ENCODE measurements at regions not wholly inside any gene's neighbourhood (a gene's known extent, or its start where the extent isn't known, plus 50 kb on each side); places are given as distances from the start of the nearest gene placed in this dataset.
"Not testable (repeated sequence)": the region's sequence is repeated elsewhere in the genome, so short reads cannot be mapped to it uniquely, and the experiment has no call there.

DNA sequence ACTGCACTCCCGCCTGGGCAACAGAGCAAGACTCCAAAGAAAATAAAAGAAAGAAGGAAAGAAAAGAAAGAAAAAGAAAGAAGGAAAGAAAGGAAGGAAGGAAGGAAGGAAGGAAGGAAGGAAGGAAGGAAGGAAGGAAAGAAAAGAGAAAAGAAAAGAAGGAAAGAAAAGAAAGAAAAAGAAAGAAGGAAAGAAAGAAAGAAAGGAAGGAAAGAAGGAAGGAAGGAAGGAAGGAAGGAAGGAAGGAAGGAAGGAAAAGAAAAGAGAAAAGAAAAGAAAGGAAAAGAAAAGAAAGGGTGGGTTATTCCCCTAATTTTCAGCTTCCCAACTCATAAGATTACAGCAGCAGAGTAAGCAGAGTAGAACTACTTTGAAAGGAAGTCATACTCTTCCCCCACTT is 64.4 kb downstream of the TMEM200C start:
- DNase-seq (ENCODE audit: extremely low read depth, low read depth); H3K4me3 ChIP-seq (replicated peaks; ENCODE audit: low read depth, low read length): not testable (repeated sequence)

DNA sequence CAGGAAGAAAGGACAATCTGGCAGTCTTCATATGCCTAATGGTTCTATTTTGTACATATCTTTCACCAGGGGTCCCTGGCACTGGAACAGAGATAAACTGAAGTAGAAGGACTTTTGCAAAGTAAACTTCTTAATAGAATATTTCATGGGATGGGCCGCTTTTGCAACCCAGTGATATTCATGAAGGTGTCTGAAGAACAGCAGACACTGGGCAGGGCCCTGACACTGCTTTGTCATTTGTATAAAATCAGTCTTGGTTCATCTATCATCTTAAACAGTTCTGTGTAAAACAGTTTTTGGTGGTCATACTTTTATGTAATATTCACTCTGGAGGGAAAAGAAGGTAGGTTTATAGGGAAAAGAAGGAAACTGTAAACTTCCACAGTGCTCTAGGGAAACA is 66.4 kb downstream of the TMEM200C start:
- DNase-seq (ENCODE audit: extremely low read depth, low read depth) = no peak
- TF ChIP-seq CTCF (IDR thresholded peaks at IDR 0.05; ENCODE audit: low read depth, low read length, missing control alignments) = no peak
- H3K4me3 ChIP-seq (replicated peaks; ENCODE audit: low read depth, low read length) = no peak overlapping the region

DNA sequence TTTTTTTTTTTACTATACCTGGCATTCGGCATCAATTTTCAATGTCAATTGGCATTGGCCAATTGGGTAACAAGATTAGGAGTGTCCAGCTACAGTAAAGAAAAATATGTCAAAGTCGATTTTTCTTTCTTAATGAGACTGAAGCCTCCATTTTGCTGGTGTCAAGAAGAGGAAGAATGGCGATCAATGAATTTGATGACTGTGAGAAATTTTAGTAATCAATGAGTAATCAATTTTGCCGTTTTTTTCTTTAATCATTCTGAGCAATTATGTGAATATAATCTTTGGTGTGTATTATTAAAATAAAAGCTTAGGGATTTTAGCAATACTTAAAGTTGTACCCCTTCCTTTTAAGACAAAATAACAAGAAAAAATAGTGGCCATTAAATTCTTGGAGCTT is 69.7 kb downstream of the TMEM200C start:
- H3K4me3 ChIP-seq (replicated peaks; ENCODE audit: low read depth, low read length) = no peak overlapping the region
- DNase-seq (ENCODE audit: extremely low read depth, low read depth) = no peak
- TF ChIP-seq CTCF (IDR thresholded peaks at IDR 0.05; ENCODE audit: low read depth, low read length, missing control alignments) = no peak

DNA sequence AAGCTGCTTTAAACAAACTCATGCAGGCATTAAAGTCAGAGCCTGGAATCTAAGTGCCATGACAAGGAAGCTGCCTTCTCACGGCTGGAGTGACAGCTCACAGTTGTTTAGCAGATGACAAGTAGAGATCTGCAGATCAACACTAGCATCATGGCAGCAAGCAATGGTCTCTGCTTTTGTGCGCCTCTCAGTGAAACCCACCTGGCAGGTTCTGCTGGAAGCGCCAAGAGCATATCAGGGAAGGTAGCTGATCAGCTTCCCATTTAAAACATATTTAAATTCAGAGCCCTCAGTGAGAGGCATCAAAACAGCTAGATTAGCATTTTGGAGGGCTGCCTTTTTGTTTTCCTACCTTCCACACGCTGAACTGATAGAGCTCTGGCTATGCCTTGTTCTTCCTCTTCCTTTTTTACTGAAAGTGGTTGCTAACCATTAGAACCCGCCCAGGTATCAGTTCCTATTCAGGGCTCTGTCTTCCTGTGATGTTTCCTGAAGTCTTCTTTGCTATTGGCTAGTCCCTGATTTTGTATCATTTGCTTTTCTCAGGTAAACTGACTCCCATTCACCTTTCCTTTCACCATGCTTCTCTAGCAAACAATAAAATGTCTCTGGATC is 70.8 kb downstream of the TMEM200C start:
- no peak overlapping the region for H3K4me3 ChIP-seq (replicated peaks; ENCODE audit: low read depth, low read length)
- no peak for DNase-seq (ENCODE audit: extremely low read depth, low read depth)
- no peak for TF ChIP-seq CTCF (IDR thresholded peaks at IDR 0.05; ENCODE audit: low read depth, low read length, missing control alignments)

DNA sequence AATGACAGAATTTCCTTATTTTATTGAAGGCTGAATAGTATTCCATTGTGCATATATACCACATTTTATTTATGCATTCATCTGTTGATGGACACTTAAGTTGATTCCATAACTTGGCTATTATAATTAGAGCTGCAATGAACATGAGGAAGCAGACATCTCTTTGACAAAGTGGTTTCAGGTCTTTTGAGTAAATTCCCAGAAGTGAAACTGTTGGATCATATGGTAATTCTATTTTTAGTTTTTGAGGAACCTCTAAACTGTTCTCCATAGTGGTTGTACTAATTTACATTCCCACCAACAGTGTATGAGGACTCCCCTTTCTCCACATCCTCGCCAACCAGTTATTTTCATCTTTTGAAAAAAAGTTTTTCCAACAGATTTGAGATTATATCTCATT is 77.5 kb downstream of the TMEM200C start:
- TF ChIP-seq CTCF (IDR thresholded peaks at IDR 0.05; ENCODE audit: low read depth, low read length, missing control alignments) = no peak
- no peak for DNase-seq (ENCODE audit: extremely low read depth, low read depth)
- H3K4me3 ChIP-seq (replicated peaks; ENCODE audit: low read depth, low read length) = no peak overlapping the region

GRCh38 chr18:5806860-5807259 is 88.5 kb downstream of the TMEM200C start:
- no peak for DNase-seq (ENCODE audit: extremely low read depth, low read depth)
- no peak for TF ChIP-seq CTCF (IDR thresholded peaks at IDR 0.05; ENCODE audit: low read depth, low read length, missing control alignments)
- H3K4me3 ChIP-seq (replicated peaks; ENCODE audit: low read depth, low read length) = no peak overlapping the region

- DNase-seq (ENCODE audit: extremely low read depth, low read depth) = no peak
- no peak overlapping the region for H3K4me3 ChIP-seq (replicated peaks; ENCODE audit: low read depth, low read length)
- TF ChIP-seq CTCF (IDR thresholded peaks at IDR 0.05; ENCODE audit: low read depth, low read length, missing control alignments) = no peak
Measured at GRCh38 chr18:5787936-5788335, 107.4 kb downstream of the TMEM200C start.
